ENCODE measurements at regions not wholly inside any gene's neighbourhood (a gene's known extent, or its start where the extent isn't known, plus 50 kb on each side); places are given as distances from the start of the nearest gene placed in this dataset.

GRCh38 chr21:35169574-35169973 lies 120.5 kb upstream of the RUNX1 start:
- TF ChIP-seq YY1 (IDR thresholded peaks at IDR 0.05; ENCODE audit: low read depth) (no peak), NFIC (IDR thresholded peaks at IDR 0.05) (no peak), RAD21 (IDR thresholded peaks at IDR 0.05; ENCODE audit: low read depth) (no peak), TCF12 (IDR thresholded peaks at IDR 0.05; ENCODE audit: low read depth) (no peak), TAF1 (IDR thresholded peaks at IDR 0.05; ENCODE audit: low read depth) (no peak), EGR1 (IDR thresholded peaks at IDR 0.05) (no peak), MAX (IDR thresholded peaks at IDR 0.05) (no peak), CEBPB (IDR thresholded peaks at IDR 0.05) (no peak), ZBTB7A (IDR thresholded peaks at IDR 0.05; ENCODE audit: low read depth) (no peak), TEAD4 (IDR thresholded peaks at IDR 0.05) (no peak), FOXM1 (IDR thresholded peaks at IDR 0.05; ENCODE audit: borderline replicate concordance, low read depth) (no peak), EP300 (IDR thresholded peaks at IDR 0.05; ENCODE audit: borderline replicate concordance) (no peak)
- TF ChIP-seq, protein P1, sequence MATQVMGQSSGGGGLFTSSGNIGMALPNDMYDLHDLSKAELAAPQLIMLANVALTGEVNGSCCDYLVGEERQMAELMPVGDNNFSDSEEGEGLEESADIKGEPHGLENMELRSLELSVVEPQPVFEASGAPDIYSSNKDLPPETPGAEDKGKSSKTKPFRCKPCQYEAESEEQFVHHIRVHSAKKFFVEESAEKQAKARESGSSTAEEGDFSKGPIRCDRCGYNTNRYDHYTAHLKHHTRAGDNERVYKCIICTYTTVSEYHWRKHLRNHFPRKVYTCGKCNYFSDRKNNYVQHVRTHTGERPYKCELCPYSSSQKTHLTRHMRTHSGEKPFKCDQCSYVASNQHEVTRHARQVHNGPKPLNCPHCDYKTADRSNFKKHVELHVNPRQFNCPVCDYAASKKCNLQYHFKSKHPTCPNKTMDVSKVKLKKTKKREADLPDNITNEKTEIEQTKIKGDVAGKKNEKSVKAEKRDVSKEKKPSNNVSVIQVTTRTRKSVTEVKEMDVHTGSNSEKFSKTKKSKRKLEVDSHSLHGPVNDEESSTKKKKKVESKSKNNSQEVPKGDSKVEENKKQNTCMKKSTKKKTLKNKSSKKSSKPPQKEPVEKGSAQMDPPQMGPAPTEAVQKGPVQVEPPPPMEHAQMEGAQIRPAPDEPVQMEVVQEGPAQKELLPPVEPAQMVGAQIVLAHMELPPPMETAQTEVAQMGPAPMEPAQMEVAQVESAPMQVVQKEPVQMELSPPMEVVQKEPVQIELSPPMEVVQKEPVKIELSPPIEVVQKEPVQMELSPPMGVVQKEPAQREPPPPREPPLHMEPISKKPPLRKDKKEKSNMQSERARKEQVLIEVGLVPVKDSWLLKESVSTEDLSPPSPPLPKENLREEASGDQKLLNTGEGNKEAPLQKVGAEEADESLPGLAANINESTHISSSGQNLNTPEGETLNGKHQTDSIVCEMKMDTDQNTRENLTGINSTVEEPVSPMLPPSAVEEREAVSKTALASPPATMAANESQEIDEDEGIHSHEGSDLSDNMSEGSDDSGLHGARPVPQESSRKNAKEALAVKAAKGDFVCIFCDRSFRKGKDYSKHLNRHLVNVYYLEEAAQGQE (IDR thresholded peaks at IDR 0.05; ENCODE audit: low read depth): no peak
- TF ChIP-seq, protein P2, sequence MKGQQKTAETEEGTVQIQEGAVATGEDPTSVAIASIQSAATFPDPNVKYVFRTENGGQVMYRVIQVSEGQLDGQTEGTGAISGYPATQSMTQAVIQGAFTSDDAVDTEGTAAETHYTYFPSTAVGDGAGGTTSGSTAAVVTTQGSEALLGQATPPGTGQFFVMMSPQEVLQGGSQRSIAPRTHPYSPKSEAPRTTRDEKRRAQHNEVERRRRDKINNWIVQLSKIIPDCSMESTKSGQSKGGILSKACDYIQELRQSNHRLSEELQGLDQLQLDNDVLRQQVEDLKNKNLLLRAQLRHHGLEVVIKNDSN (IDR thresholded peaks at IDR 0.05): no peak

Data from Ishikawa (cell line).